GM23338 (cell line): ENCODE measurements at regions not wholly inside any gene's neighbourhood (a gene's known extent, or its start where the extent isn't known, plus 50 kb on each side); places are given as distances from the start of the nearest gene placed in this dataset.

Source experiments
- CREB1 ChIP-seq: fragments of 250-450 bp; sonication (Bioruptor Pico); IDR thresholded peaks from 2 replicates; pipeline ENCODE4 v1.5.0; 2020; ENCODE audit warnings: low read depth, mild to moderate bottlenecking, moderate library complexity
- CTCF ChIP-seq, 2 experiments: fragments of 200-600 bp in 1 of 2; sonication (generic) in 1 of 2; conservative IDR thresholded peaks; 2 replicates each; pipeline versions ENCODE4 v1.5.1 to v1.6.1; 2016 to 2017; ENCODE audit warnings: antibody characterized with exemption in 2 of 2, low read depth in 2 of 2, mild to moderate bottlenecking in 2 of 2, moderate library complexity in 1 of 2
- ETS1 ChIP-seq: IDR thresholded peaks from 2 replicates; pipeline ENCODE4 v1.6.1; 2016; ENCODE audit warnings: antibody characterized with exemption
- EZH2 ChIP-seq: fragments of 200-600 bp; sonication (generic); IDR thresholded peaks from one replicate; pipeline ENCODE4 v1.8.0; 2017; ENCODE audit warnings: antibody characterized with exemption, mild to moderate bottlenecking, low read depth; ENCODE audit not compliant: unreplicated experiment
- EZH2phosphoT487 ChIP-seq: fragments of 200-600 bp; sonication (generic); IDR thresholded peaks from one replicate; pipeline ENCODE4 v1.8.1; 2018; ENCODE audit warnings: antibody characterized with exemption; ENCODE audit not compliant: unreplicated experiment
- NANOG ChIP-seq: IDR thresholded peaks from 2 replicates; pipeline ENCODE4 v1.6.1; 2016; ENCODE audit warnings: antibody characterized with exemption, borderline replicate concordance
- POLR2AphosphoS5 ChIP-seq: IDR thresholded peaks from 2 replicates; pipeline ENCODE4 v1.6.1; 2016; ENCODE audit warnings: antibody characterized with exemption, low read depth
- REST ChIP-seq: IDR thresholded peaks from one replicate; pipeline ENCODE4 v1.6.1; 2018; ENCODE audit warnings: antibody characterized with exemption; ENCODE audit not compliant: unreplicated experiment
- STAT1 ChIP-seq: IDR thresholded peaks from one replicate; pipeline ENCODE4 v1.6.1; 2016; ENCODE audit warnings: antibody characterized with exemption; ENCODE audit not compliant: unreplicated experiment
- ZNF114 ChIP-seq: fragments of 250-450 bp; sonication (Bioruptor Pico); IDR thresholded peaks from 2 replicates; pipeline ENCODE4 v1.5.0; 2020; ENCODE audit warnings: mild to moderate bottlenecking, moderate library complexity

- TF ChIP-seq CTCF (conservative IDR thresholded peaks at IDR 0.05; ENCODE audit: low read depth in 2 of 2) (no peak), POLR2AphosphoS5 (no peak), EZH2phosphoT487 (no peak), ETS1 (no peak), EZH2 (no peak), CREB1 (CRISPR knock-in tag) (no peak), ZNF114 (CRISPR knock-in tag) (no peak), STAT1 (no peak), NANOG (no peak), REST (no peak)
Observed at GRCh38 chr7:24129597-24129996, 154.4 kb upstream of the NPY start.
